Mesendoderm (in vitro differentiated cells): ENCODE measurements at regions not wholly inside any gene's neighbourhood (a gene's known extent, or its start where the extent isn't known, plus 50 kb on each side); places are given as distances from the start of the nearest gene placed in this dataset.

ENCODE experiments used
- DNase-seq: peaks from one replicate; pipeline ENCODE4 v3.0.0; 2013
- H2AK5ac ChIP-seq: 2 replicates; pipeline ENCODE4 v1.6.1; 2013; ENCODE audit warnings: low read length, inconsistent platforms
- H2BK120ac ChIP-seq: 2 replicates; pipeline ENCODE4 v1.6.1; 2013; ENCODE audit warnings: low read depth, mild to moderate bottlenecking, low read length, moderate library complexity, mixed read lengths
- H2BK15ac ChIP-seq: replicated peaks from 2 replicates; pipeline ENCODE4 v1.6.1; 2013; ENCODE audit warnings: low read depth, mild to moderate bottlenecking, moderate library complexity
- H2BK5ac ChIP-seq: 2 replicates; pipeline ENCODE4 v1.6.1; 2013; ENCODE audit warnings: low read length, inconsistent platforms
- H3K18ac ChIP-seq: 2 replicates; pipeline ENCODE4 v1.6.1; 2013; ENCODE audit warnings: mild to moderate bottlenecking, low read length, mixed read lengths
- H3K23ac ChIP-seq: one replicate; pipeline ENCODE4 v1.6.1; 2013; ENCODE audit warnings: low read length
- H3K27ac ChIP-seq: 2 replicates; pipeline ENCODE4 v1.5.1; 2013; ENCODE audit warnings: low read depth, mild to moderate bottlenecking, inconsistent platforms, low read length, moderate library complexity
- H3K27me3 ChIP-seq: 2 replicates; pipeline ENCODE4 v1.6.1; 2013; ENCODE audit warnings: low read length, control low read depth, mild to moderate bottlenecking, inconsistent platforms; ENCODE audit not compliant: insufficient read depth, poor library complexity
- H3K36me3 ChIP-seq: 2 replicates; pipeline ENCODE4 v1.6.1; 2013; ENCODE audit warnings: low read length, inconsistent platforms; ENCODE audit not compliant: control insufficient read depth, insufficient read depth
- H3K4ac ChIP-seq: one replicate; pipeline ENCODE4 v1.6.1; 2013; ENCODE audit warnings: low read depth, mild to moderate bottlenecking, low read length, moderate library complexity
- H3K4me1 ChIP-seq: 2 replicates; pipeline ENCODE4 v1.6.1; 2013; ENCODE audit warnings: low read depth, low read length, inconsistent platforms; ENCODE audit not compliant: control insufficient read depth
- H3K4me2 ChIP-seq: 2 replicates; pipeline ENCODE4 v1.6.1; 2013; ENCODE audit warnings: low read length
- H3K4me3 ChIP-seq: 2 replicates; pipeline ENCODE4 v1.5.1; 2013; ENCODE audit warnings: mild to moderate bottlenecking, low read length
- H3K56ac ChIP-seq: one replicate; pipeline ENCODE4 v1.6.1; 2013; ENCODE audit warnings: low read length
- H3K79me1 ChIP-seq: 2 replicates; pipeline ENCODE4 v1.6.1; 2013; ENCODE audit warnings: low read length, inconsistent platforms
- H3K79me2 ChIP-seq: 2 replicates; pipeline ENCODE4 v1.6.1; 2013; ENCODE audit warnings: mild to moderate bottlenecking, low read length; ENCODE audit not compliant: control insufficient read depth, insufficient read depth
- H3K9ac ChIP-seq: 2 replicates; pipeline ENCODE4 v1.6.1; 2013; ENCODE audit warnings: low read length, inconsistent platforms
- H4K5ac ChIP-seq: one replicate; pipeline ENCODE4 v1.6.1; 2013; ENCODE audit warnings: low read length
- H4K8ac ChIP-seq: one replicate; pipeline ENCODE4 v1.6.1; 2013; ENCODE audit warnings: low read depth, mild to moderate bottlenecking, control low read depth, low read length, moderate library complexity
- WGBS: extraction: QIAGEN DNeasy Blood & Tissue Kit; methylation state at CpG from one replicate; pipeline ENCODE4 v1.1.7; 2013; ENCODE audit warnings: low lambda C conversion rate, missing lambda C conversion rate; ENCODE audit not compliant: insufficient coverage; ENCODE audit errors: extremely low coverage; 5-methylcytosine and 5-hydroxymethylcytosine counted together

DNA sequence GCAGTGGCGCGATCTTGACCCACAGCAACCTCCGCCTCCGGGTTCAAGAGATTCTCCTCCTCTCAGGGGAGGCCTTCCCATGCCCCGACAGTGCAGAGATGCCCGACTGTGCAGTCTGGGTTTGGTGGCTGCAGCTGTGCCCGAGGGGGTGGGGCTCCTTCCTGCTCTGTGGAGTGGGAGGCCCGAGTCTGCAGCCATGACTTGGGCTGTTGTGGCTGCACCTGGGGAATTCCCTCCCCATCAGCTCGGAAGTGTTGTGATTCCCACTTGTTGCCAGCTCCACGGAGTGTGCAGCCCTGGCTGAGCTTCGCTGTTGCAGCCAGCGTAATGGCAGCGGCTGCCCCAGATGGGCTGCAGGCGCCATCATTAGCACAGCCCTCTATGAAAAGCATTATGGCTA lies 66.4 kb upstream of the SMIM36 start:
- H3K9ac ChIP-seq: no peak overlapping the region
- H3K23ac ChIP-seq: no peak overlapping the region
- H3K79me1 ChIP-seq: no peaks in the 10 kb centered on the region
- H2BK15ac ChIP-seq: no peak overlapping the region
- no peaks in the 10 kb centered on the region for H3K36me3 ChIP-seq
- no peak for DNase-seq
- H2BK5ac ChIP-seq: no peak overlapping the region
- H4K8ac ChIP-seq: no peak overlapping the region
- H3K79me2 ChIP-seq: no peaks in the 10 kb centered on the region
- H3K4me1 ChIP-seq: no peaks in the 10 kb centered on the region
- no peak overlapping the region for H3K4ac ChIP-seq
- no peak overlapping the region for H3K4me3 ChIP-seq
- no peak overlapping the region for H3K56ac ChIP-seq
- no peak overlapping the region for H2BK120ac ChIP-seq
- H3K18ac ChIP-seq: no peak overlapping the region
- H3K4me2 ChIP-seq: no peak overlapping the region
- H3K27ac ChIP-seq: no peak overlapping the region
- no peaks in the 10 kb centered on the region for H3K27me3 ChIP-seq
- no peak overlapping the region for H2AK5ac ChIP-seq
- H4K5ac ChIP-seq: no peak overlapping the region
- WGBS: no CpG with 5 or more reads among the region's 14 CpGs

DNA sequence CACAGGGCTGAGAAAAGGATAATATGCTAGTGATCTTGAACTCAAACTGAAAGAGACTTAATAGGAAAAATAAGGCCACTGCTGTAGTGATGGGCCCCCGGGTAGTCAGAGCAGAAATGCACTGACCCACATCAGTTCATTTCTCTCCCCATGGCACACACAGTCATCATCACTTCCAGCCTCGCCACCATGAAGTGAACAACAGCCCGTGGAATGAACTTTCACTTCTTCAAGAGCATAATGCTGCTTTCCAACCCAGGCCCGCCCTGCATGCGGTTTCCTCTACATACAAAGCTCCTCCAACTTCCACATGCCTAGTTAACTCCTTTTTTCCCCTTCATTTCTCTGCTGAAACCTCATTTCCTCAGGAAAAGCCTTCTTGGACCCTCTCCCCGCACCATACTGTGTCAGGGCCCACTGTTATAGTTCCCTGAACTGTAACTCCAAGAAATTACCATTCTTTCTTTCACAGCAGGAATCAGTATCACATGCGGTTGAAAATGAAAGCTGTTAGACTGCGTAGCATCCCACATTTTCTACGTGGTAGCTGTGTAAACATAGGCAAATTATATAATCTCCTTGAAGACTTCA lies 65.8 kb upstream of the SMIM36 start:
- Histone ChIP-seq H3K56ac (no peak overlapping the region), H3K23ac (no peak overlapping the region), H3K79me1 (no peaks in the 10 kb centered on the region), H3K9ac (no peak overlapping the region), H2BK5ac (no peak overlapping the region), H3K18ac (no peak overlapping the region), H2BK120ac (no peak overlapping the region), H3K36me3 (no peaks in the 10 kb centered on the region), H2BK15ac (no peak overlapping the region), H4K8ac (no peak overlapping the region), H3K4me1 (no peaks in the 10 kb centered on the region), H3K4me2 (no peak overlapping the region), H3K27ac (no peak overlapping the region), H4K5ac (no peak overlapping the region), H3K4ac (no peak overlapping the region), H3K4me3 (no peak overlapping the region), H3K27me3 (no peaks in the 10 kb centered on the region), H3K79me2 (no peaks in the 10 kb centered on the region), H2AK5ac (no peak overlapping the region)
- WGBS: no CpG with 5 or more reads among the region's 9 CpGs
- no peak for DNase-seq

DNA sequence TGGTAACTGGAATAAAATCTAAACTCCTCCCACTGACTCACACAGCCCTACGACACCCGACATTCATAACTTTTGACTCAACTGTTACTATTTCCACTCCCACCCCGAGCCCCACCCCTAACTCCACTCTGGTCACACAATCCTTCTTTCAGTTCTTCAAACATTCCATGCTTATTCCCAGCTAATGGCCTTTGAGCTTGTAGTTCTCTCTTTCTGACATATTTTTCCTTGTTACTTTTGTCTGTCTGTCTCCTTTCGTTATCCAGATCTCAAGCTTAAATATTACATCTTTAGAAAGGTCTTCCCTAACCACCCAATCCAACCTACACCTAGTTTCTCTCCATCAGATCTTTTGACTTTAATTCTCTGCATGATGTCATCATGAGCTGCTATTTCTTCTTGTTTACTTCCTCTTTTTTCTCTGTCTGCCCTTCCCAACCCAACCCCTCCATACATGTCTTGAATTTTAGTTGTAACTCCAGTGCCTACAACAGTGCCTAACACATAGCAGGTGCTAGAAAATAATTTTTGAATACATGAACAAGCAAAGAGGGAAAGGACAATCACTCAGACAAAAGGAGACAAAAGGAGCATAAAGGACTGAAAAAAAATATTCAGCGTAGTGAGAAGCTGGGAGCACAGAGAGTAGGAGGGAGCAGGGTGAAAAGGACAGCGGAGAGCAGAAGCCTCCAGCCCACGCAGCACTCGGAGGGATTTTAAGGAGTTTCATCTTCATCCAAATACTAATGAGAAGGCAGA lies 65.2 kb upstream of the SMIM36 start:
- Histone ChIP-seq H2BK5ac (no peak overlapping the region), H3K79me2 (no peaks in the 10 kb centered on the region), H2BK15ac (no peak overlapping the region), H3K23ac (no peak overlapping the region), H4K5ac (no peak overlapping the region), H3K18ac (no peak overlapping the region), H3K9ac (no peak overlapping the region), H2BK120ac (no peak overlapping the region), H2AK5ac (no peak overlapping the region), H3K36me3 (no peaks in the 10 kb centered on the region), H3K4me3 (no peak overlapping the region), H3K4me1 (no peaks in the 10 kb centered on the region), H4K8ac (no peak overlapping the region), H3K27ac (no peak overlapping the region), H3K56ac (no peak overlapping the region), H3K27me3 (no peaks in the 10 kb centered on the region), H3K4me2 (no peak overlapping the region), H3K79me1 (no peaks in the 10 kb centered on the region), H3K4ac (no peak overlapping the region)
- no CpG with 5 or more reads among the region's 8 CpGs for WGBS
- DNase-seq: peak; percentile 16

DNA sequence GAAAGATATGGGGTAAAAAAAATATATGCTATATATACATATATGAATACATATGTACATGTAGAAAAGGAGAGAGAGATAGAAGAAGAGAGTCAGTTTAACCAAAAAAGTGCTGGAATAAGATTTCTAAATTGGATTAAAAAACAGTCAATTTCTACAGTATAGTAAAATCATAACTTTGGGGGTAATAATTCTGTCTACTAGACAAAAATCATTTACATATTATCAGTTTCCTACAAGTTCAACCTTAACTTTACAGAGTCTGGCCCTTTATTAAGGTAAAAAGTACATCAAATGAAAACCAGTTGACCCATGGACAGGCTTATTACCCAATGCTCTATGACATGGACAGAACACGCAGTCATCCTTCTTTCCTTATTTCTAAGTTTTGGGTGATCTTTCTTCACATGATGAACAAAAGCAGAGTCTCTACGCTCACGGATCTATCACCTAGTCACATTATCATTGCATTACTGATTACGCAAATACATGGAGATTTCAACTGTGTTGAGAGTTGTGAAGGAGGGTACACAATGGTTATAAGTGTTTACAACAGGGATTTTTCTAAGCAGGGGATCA lies 63.9 kb upstream of the SMIM36 start:
- no peak overlapping the region for H3K56ac ChIP-seq
- H3K79me1 ChIP-seq: no peaks in the 10 kb centered on the region
- no peak overlapping the region for H3K4me3 ChIP-seq
- no peak overlapping the region for H3K4me2 ChIP-seq
- no peak overlapping the region for H3K18ac ChIP-seq
- H4K5ac ChIP-seq: no peak overlapping the region
- no peak overlapping the region for H3K4ac ChIP-seq
- H3K4me1 ChIP-seq: no peaks in the 10 kb centered on the region
- H3K36me3 ChIP-seq: no peaks in the 10 kb centered on the region
- H2BK120ac ChIP-seq: no peak overlapping the region
- H3K27me3 ChIP-seq: no peaks in the 10 kb centered on the region
- no peak overlapping the region for H3K23ac ChIP-seq
- H3K9ac ChIP-seq: no peak overlapping the region
- no peak overlapping the region for H4K8ac ChIP-seq
- no peak overlapping the region for H2BK5ac ChIP-seq
- H2AK5ac ChIP-seq: no peak overlapping the region
- no peaks in the 10 kb centered on the region for H3K79me2 ChIP-seq
- H2BK15ac ChIP-seq: no peak overlapping the region
- WGBS: no CpG with 5 or more reads among the region's 4 CpGs
- no peak overlapping the region for H3K27ac ChIP-seq
- DNase-seq: no peak

DNA sequence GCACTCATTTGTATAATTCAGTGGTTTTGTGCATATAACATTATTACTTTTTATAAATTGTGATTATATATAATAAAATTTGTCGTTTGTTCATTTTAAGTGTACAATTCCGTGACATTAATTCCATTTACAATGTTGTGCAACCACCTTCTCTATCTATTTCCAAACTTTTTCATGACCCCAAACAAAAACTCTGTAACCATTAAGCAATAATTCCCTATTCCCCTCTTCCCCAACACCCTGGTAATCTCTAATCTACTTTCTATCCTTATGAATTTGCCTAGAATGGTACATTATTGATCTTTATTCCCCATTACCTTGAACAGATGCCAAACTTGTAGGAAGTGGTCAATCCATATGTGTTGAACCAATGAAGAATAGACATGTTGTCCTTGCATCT lies 61.3 kb upstream of the SMIM36 start:
- Histone ChIP-seq H2BK5ac (no peak overlapping the region), H3K36me3 (no peaks in the 10 kb centered on the region), H3K4me1 (no peaks in the 10 kb centered on the region), H2AK5ac (no peak overlapping the region), H3K27me3 (no peaks in the 10 kb centered on the region), H3K4ac (no peak overlapping the region), H3K79me2 (no peaks in the 10 kb centered on the region), H4K5ac (no peak overlapping the region), H3K56ac (no peak overlapping the region), H3K18ac (no peak overlapping the region), H3K23ac (no peak overlapping the region), H3K9ac (no peak overlapping the region), H4K8ac (no peak overlapping the region), H2BK15ac (no peak overlapping the region), H3K4me3 (no peak overlapping the region), H3K79me1 (no peaks in the 10 kb centered on the region), H3K27ac (no peak overlapping the region), H3K4me2 (no peak overlapping the region), H2BK120ac (no peak overlapping the region)
- no CpG with 5 or more reads among the region's 2 CpGs for WGBS
- no peak for DNase-seq
